ENCODE measurements at regions not wholly inside any gene's neighbourhood (a gene's known extent, or its start where the extent isn't known, plus 50 kb on each side); places are given as distances from the start of the nearest gene placed in this dataset.

- TF ChIP-seq CHD7 (IDR thresholded peaks at IDR 0.05; ENCODE audit: insufficient replicate concordance, low read length) (no peak), TEAD4 (IDR thresholded peaks at IDR 0.05; ENCODE audit: low read depth, low read length) (no peak), SIRT6 (IDR thresholded peaks at IDR 0.05; ENCODE audit: low read length) (no peak), EGR1 (IDR thresholded peaks at IDR 0.05; ENCODE audit: borderline replicate concordance, low read depth, low read length) (no peak), KDM4A (IDR thresholded peaks at IDR 0.05; ENCODE audit: low read depth, low read length, severe bottlenecking) (no peak), SIN3A (conservative IDR thresholded peaks at IDR 0.05 in 1 of 2, IDR thresholded peaks at IDR 0.05 in 1 of 2; ENCODE audit: low read depth in 1 of 2, low read length in 2 of 2) (no peak)
These were observed 69.2 kb upstream of the DYNAP start (continued) for GRCh38 chr18:54521846-54522245.
